ENCODE measurements at regions not wholly inside any gene's neighbourhood (a gene's known extent, or its start where the extent isn't known, plus 50 kb on each side); places are given as distances from the start of the nearest gene placed in this dataset.

DNA sequence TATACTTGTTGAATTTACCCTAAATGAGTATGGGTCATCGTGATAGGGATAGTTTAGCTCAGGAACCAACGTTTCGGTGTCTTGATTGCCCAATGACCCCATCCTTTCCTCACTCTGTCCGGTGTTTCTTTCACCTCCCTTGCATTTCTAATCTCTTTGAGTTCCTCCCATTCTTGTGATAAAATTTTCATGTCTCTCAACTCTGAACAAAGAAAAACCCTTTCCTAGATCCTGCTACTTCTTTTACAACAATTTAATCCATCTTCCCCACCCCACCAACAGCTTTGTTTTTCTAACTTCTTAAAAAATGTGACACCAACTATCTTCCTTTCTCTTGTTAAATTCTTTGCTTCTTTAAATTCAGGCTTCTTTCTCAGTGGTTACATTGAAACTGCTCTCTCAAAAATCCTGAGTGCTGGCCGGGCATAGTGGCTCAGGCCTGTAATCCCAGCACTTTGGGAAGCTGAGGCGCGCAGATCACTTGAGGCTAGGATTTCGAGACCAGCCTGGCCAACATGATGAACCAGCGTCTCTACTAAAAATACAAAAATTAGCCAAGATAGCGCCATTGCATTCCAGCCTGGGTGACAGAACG, 130.3 kb upstream of the MINDY3 start:
- H3K9me3 Mint-ChIP-seq (ENCODE audit: unreplicated experiment): peaks cover 20% of the 10 kb centered on the region
- Histone ChIP-seq H3K36me3 (ENCODE audit: control insufficient read depth, insufficient read depth, low read length) (no peaks in the 10 kb centered on the region), H3K27me3 (replicated peaks; ENCODE audit: control insufficient read depth, insufficient read depth, low read length) (no peaks in the 10 kb centered on the region), H3K4me3 (ENCODE audit: low read depth, low read length) (no peak overlapping the region), H3K4me1 (no peaks in the 10 kb centered on the region), H3K9me3 (no peaks in the 10 kb centered on the region)
- TF ChIP-seq, protein P1, sequence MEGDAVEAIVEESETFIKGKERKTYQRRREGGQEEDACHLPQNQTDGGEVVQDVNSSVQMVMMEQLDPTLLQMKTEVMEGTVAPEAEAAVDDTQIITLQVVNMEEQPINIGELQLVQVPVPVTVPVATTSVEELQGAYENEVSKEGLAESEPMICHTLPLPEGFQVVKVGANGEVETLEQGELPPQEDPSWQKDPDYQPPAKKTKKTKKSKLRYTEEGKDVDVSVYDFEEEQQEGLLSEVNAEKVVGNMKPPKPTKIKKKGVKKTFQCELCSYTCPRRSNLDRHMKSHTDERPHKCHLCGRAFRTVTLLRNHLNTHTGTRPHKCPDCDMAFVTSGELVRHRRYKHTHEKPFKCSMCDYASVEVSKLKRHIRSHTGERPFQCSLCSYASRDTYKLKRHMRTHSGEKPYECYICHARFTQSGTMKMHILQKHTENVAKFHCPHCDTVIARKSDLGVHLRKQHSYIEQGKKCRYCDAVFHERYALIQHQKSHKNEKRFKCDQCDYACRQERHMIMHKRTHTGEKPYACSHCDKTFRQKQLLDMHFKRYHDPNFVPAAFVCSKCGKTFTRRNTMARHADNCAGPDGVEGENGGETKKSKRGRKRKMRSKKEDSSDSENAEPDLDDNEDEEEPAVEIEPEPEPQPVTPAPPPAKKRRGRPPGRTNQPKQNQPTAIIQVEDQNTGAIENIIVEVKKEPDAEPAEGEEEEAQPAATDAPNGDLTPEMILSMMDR (IDR thresholded peaks at IDR 0.05; ENCODE audit: insufficient read depth in 1 of 2, low read depth in 1 of 2, low read length in 1 of 2, severe bottlenecking in 1 of 2, unreplicated experiment in 1 of 2): no peak
- no peaks in the 10 kb centered on the region for H3K36me3 Mint-ChIP-seq (ENCODE audit: insufficient read depth, unreplicated experiment)
- H3K4me1 Mint-ChIP-seq (ENCODE audit: low read depth, unreplicated experiment): peaks cover 8% of the 10 kb centered on the region
- H3K4me3 Mint-ChIP-seq (ENCODE audit: unreplicated experiment): no peak overlapping the region
- intact Hi-C loops (cut with micrococcal nuclease; ENCODE audit: unreplicated experiment): no loop called here
- no peak overlapping the region for H3K27ac Mint-ChIP-seq (ENCODE audit: unreplicated experiment)
- DNase-seq: no peak
- CTCF ChIA-PET: no interaction called here
- no TSS peak for BruUV-seq (replicated peaks)
- POLR2A ChIA-PET: no interaction called here
- no peaks in the 10 kb centered on the region for H3K27me3 Mint-ChIP-seq (ENCODE audit: insufficient read depth, unreplicated experiment)

DNA sequence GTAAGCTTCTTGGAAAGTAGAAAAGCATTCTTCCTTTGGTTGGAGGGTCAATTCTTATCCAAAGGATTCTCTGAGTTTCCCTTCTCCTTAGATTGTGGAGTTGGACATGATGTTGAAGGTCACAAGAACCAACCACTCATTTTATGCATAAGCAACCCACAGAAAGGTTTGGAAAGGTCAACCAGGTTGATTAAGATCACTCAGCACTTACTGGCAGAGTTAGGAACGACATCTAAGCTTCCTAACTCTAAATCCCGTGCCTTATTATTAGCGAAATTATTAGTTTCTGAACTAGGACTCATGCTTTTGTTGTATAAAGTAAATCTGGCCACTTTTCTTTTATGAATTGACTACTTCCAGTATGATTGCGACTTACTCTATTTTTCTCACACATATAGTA, 137.0 kb upstream of the MINDY3 start:
- TF ChIP-seq, protein P1 (IDR thresholded peaks at IDR 0.05; ENCODE audit: insufficient read depth in 1 of 2, low read depth in 1 of 2, low read length in 1 of 2, severe bottlenecking in 1 of 2, unreplicated experiment in 1 of 2): no peak

DNA sequence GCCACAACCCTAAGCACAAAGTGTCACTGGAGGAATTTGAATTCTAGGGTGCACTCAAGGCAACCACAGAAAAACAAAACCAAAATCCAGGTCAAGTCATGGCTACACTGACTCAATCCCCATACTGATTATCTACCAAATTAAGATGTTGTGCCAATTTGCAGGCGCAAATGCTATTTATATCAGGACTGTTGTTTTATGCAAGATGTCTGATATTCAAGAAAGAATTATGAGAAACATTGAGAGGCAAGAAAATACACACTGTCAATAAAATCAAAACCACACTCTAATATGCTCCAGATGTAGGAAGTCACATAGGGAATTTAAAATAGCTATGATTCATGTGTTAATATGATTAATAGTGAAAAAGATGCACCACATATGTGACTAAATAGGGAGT, 141.3 kb upstream of the MINDY3 start:
- intact Hi-C loops (cut with micrococcal nuclease; ENCODE audit: unreplicated experiment): no loop called here
- Histone ChIP-seq H3K27me3 (replicated peaks; ENCODE audit: control insufficient read depth, insufficient read depth, low read length) (no peaks in the 10 kb centered on the region), H3K9me3 (no peaks in the 10 kb centered on the region), H3K4me3 (ENCODE audit: low read depth, low read length) (no peak overlapping the region), H3K36me3 (ENCODE audit: control insufficient read depth, insufficient read depth, low read length) (no peaks in the 10 kb centered on the region), H3K4me1 (no peaks in the 10 kb centered on the region)
- H3K9me3 Mint-ChIP-seq (ENCODE audit: unreplicated experiment): no peaks in the 10 kb centered on the region
- TF ChIP-seq, protein P1 (IDR thresholded peaks at IDR 0.05; ENCODE audit: insufficient read depth in 1 of 2, low read depth in 1 of 2, low read length in 1 of 2, severe bottlenecking in 1 of 2, unreplicated experiment in 1 of 2): no peak
- H3K27ac Mint-ChIP-seq (ENCODE audit: unreplicated experiment): no peak overlapping the region
- no peaks in the 10 kb centered on the region for H3K4me1 Mint-ChIP-seq (ENCODE audit: low read depth, unreplicated experiment)
- no peaks in the 10 kb centered on the region for H3K27me3 Mint-ChIP-seq (ENCODE audit: insufficient read depth, unreplicated experiment)
- CTCF ChIA-PET: no interaction called here
- no TSS peak for BruUV-seq (replicated peaks)
- no peak for DNase-seq
- POLR2A ChIA-PET: no interaction called here
- no peaks in the 10 kb centered on the region for H3K36me3 Mint-ChIP-seq (ENCODE audit: insufficient read depth, unreplicated experiment)
- no peak overlapping the region for H3K4me3 Mint-ChIP-seq (ENCODE audit: unreplicated experiment)

More for the DNA sequence above, 137.0 kb upstream of the MINDY3 start:
- Mint-ChIP-seq H3K36me3 (ENCODE audit: insufficient read depth, unreplicated experiment) (no peaks in the 10 kb centered on the region), H3K27ac (ENCODE audit: unreplicated experiment) (no peak overlapping the region), H3K4me3 (ENCODE audit: unreplicated experiment) (no peak overlapping the region), H3K9me3 (ENCODE audit: unreplicated experiment) (no peaks in the 10 kb centered on the region), H3K27me3 (ENCODE audit: insufficient read depth, unreplicated experiment) (no peaks in the 10 kb centered on the region), H3K4me1 (ENCODE audit: low read depth, unreplicated experiment) (no peaks in the 10 kb centered on the region)
- no TSS peak for BruUV-seq (replicated peaks)
- H3K4me1 ChIP-seq: no peaks in the 10 kb centered on the region
- ChIA-PET CTCF (no interaction called here), POLR2A (no interaction called here)
- H3K9me3 ChIP-seq: no peaks in the 10 kb centered on the region
- no peak overlapping the region for H3K4me3 ChIP-seq (ENCODE audit: low read depth, low read length)
- H3K36me3 ChIP-seq (ENCODE audit: control insufficient read depth, insufficient read depth, low read length): no peaks in the 10 kb centered on the region
- intact Hi-C loops (cut with micrococcal nuclease; ENCODE audit: unreplicated experiment): no loop called here
- H3K27me3 ChIP-seq (replicated peaks; ENCODE audit: control insufficient read depth, insufficient read depth, low read length): no peaks in the 10 kb centered on the region
- no peak for DNase-seq

Measured in Caco-2 (cell line).